HL-60 (cell line): ENCODE measurements at regions not wholly inside any gene's neighbourhood (a gene's known extent, or its start where the extent isn't known, plus 50 kb on each side); places are given as distances from the start of the nearest gene placed in this dataset.

Source experiments
- CTCF ChIP-seq: IDR thresholded peaks from one replicate; pipeline ENCODE4 v1.5.1; 2011; ENCODE audit warnings: low read length, control low read depth, inconsistent platforms; ENCODE audit not compliant: insufficient read depth
- GABPA ChIP-seq: IDR thresholded peaks from 2 replicates; pipeline ENCODE4 v1.6.1; 2012; ENCODE audit warnings: low read depth
- TF ChIP-seq, protein P1 (sequence below): IDR thresholded peaks from 2 replicates; pipeline ENCODE4 v1.6.1; 2012; ENCODE audit warnings: low read depth; ENCODE audit not compliant: insufficient replicate concordance

GRCh38 chr3:3699407-3699806 is 99.8 kb upstream of the LRRN1 start:
- TF ChIP-seq CTCF (no peak), GABPA (no peak)
- TF ChIP-seq, protein P1, sequence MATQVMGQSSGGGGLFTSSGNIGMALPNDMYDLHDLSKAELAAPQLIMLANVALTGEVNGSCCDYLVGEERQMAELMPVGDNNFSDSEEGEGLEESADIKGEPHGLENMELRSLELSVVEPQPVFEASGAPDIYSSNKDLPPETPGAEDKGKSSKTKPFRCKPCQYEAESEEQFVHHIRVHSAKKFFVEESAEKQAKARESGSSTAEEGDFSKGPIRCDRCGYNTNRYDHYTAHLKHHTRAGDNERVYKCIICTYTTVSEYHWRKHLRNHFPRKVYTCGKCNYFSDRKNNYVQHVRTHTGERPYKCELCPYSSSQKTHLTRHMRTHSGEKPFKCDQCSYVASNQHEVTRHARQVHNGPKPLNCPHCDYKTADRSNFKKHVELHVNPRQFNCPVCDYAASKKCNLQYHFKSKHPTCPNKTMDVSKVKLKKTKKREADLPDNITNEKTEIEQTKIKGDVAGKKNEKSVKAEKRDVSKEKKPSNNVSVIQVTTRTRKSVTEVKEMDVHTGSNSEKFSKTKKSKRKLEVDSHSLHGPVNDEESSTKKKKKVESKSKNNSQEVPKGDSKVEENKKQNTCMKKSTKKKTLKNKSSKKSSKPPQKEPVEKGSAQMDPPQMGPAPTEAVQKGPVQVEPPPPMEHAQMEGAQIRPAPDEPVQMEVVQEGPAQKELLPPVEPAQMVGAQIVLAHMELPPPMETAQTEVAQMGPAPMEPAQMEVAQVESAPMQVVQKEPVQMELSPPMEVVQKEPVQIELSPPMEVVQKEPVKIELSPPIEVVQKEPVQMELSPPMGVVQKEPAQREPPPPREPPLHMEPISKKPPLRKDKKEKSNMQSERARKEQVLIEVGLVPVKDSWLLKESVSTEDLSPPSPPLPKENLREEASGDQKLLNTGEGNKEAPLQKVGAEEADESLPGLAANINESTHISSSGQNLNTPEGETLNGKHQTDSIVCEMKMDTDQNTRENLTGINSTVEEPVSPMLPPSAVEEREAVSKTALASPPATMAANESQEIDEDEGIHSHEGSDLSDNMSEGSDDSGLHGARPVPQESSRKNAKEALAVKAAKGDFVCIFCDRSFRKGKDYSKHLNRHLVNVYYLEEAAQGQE, result no peak
